GM12873 (cell line): ENCODE measurements at regions not wholly inside any gene's neighbourhood (a gene's known extent, or its start where the extent isn't known, plus 50 kb on each side); places are given as distances from the start of the nearest gene placed in this dataset.

Experiments used
- CTCF ChIP-seq: IDR thresholded peaks from 2 replicates; pipeline ENCODE4 v1.5.1; 2012; ENCODE audit warnings: low read depth, mild to moderate bottlenecking, moderate library complexity, low read length, control low read depth; ENCODE audit not compliant: insufficient read depth; ENCODE audit errors: missing control alignments

GRCh38 chr5:17890501-17890900 lies 256.2 kb downstream of the TAF11L14 start:
- TF ChIP-seq CTCF, result no peak

- TF ChIP-seq CTCF, result no peak
Measured at GRCh38 chr5:17891881-17892280, 257.6 kb downstream of the TAF11L14 start.

- no peak for TF ChIP-seq CTCF
Measured at GRCh38 chr5:17893026-17893635, 258.9 kb downstream of the TAF11L14 start.

GRCh38 chr5:17895288-17896033 lies 261.2 kb downstream of the TAF11L14 start:
- no peak for TF ChIP-seq CTCF

GRCh38 chr5:17896605-17897004 lies 262.3 kb downstream of the TAF11L14 start:
- no peak for TF ChIP-seq CTCF

- no peak for TF ChIP-seq CTCF
Measured at GRCh38 chr5:17897776-17898175, 263.5 kb downstream of the TAF11L14 start.

GRCh38 chr5:17898766-17899165 lies 264.5 kb downstream of the TAF11L14 start:
- no peak for TF ChIP-seq CTCF
